ENCODE measurements at regions not wholly inside any gene's neighbourhood (a gene's known extent, or its start where the extent isn't known, plus 50 kb on each side); places are given as distances from the start of the nearest gene placed in this dataset.

- Mint-ChIP-seq H3K27ac (no peak overlapping the region), H3K4me3 (no peak overlapping the region), H3K9me3 (peaks cover 7% of the 10 kb centered on the region), H3K27me3 (ENCODE audit: low read depth) (peaks cover 3% of the 10 kb centered on the region), H3K4me1 (peaks cover 21% of the 10 kb centered on the region), H3K36me3 (peaks cover under 1% of the 10 kb centered on the region)
- DNase-seq (ENCODE audit: low spot score) (no peak), ATAC-seq (peak; percentile 84)
- POLR2A ChIA-PET, result no interaction called here
- CTCF ChIA-PET, result no interaction called here
- TF ChIP-seq HMGA2 (CRISPR knock-in tag; IDR thresholded peaks at IDR 0.05) (no peak), ZNF423 (CRISPR knock-in tag; IDR thresholded peaks at IDR 0.05) (no peak), ZNF396 (CRISPR knock-in tag; IDR thresholded peaks at IDR 0.05; ENCODE audit: borderline replicate concordance) (no peak), RELA (CRISPR knock-in tag; IDR thresholded peaks at IDR 0.05; ENCODE audit: borderline replicate concordance) (no peak), KAT7 (CRISPR knock-in tag; IDR thresholded peaks at IDR 0.05; ENCODE audit: borderline replicate concordance) (no peak), ZNF138 (CRISPR knock-in tag; conservative IDR thresholded peaks at IDR 0.05) (no peak), ATF2 (CRISPR knock-in tag; IDR thresholded peaks at IDR 0.05; ENCODE audit: borderline replicate concordance, low read depth) (no peak), ATF1 (CRISPR knock-in tag; IDR thresholded peaks at IDR 0.05) (no peak), ZNF317 (CRISPR knock-in tag; IDR thresholded peaks at IDR 0.05; ENCODE audit: borderline replicate concordance, low read depth) (no peak), NFE2L1 (CRISPR knock-in tag; IDR thresholded peaks at IDR 0.05) (no peak), CBFB (CRISPR knock-in tag; IDR thresholded peaks at IDR 0.05; ENCODE audit: low read depth) (no peak), PRRX2 (CRISPR knock-in tag; IDR thresholded peaks at IDR 0.05) (no peak)
- TF ChIP-seq, protein P1, sequence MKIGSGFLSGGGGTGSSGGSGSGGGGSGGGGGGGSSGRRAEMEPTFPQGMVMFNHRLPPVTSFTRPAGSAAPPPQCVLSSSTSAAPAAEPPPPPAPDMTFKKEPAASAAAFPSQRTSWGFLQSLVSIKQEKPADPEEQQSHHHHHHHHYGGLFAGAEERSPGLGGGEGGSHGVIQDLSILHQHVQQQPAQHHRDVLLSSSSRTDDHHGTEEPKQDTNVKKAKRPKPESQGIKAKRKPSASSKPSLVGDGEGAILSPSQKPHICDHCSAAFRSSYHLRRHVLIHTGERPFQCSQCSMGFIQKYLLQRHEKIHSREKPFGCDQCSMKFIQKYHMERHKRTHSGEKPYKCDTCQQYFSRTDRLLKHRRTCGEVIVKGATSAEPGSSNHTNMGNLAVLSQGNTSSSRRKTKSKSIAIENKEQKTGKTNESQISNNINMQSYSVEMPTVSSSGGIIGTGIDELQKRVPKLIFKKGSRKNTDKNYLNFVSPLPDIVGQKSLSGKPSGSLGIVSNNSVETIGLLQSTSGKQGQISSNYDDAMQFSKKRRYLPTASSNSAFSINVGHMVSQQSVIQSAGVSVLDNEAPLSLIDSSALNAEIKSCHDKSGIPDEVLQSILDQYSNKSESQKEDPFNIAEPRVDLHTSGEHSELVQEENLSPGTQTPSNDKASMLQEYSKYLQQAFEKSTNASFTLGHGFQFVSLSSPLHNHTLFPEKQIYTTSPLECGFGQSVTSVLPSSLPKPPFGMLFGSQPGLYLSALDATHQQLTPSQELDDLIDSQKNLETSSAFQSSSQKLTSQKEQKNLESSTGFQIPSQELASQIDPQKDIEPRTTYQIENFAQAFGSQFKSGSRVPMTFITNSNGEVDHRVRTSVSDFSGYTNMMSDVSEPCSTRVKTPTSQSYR (CRISPR knock-in tag; IDR thresholded peaks at IDR 0.05), result no peak
Measured at GRCh38 chr10:2296179-2296891, 559.0 kb upstream of the ADARB2 start.

DNA sequence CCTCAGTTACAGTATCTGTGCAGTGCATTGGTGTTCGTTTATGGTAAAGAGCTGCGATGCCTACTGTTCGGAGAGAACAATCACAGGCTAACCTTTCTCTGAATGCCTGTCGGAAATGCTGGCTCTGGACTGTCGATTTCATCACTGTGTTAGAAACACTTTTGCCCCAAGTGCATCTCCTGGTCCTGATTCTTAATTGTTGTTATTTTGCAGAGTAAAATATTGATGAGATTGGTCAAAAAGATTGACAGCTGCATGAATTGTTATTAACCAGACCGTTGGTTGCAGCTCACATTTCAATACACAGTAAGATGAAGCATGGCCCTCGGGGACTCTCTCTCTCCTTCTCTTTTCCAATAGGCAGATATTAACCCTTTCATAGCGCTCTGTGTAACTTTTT is 557.4 kb upstream of the ADARB2 start:
- H3K4me3 Mint-ChIP-seq, result no peak overlapping the region
- ATAC-seq (no peak), DNase-seq (ENCODE audit: low spot score) (no peak)
- TF ChIP-seq, protein P2, sequence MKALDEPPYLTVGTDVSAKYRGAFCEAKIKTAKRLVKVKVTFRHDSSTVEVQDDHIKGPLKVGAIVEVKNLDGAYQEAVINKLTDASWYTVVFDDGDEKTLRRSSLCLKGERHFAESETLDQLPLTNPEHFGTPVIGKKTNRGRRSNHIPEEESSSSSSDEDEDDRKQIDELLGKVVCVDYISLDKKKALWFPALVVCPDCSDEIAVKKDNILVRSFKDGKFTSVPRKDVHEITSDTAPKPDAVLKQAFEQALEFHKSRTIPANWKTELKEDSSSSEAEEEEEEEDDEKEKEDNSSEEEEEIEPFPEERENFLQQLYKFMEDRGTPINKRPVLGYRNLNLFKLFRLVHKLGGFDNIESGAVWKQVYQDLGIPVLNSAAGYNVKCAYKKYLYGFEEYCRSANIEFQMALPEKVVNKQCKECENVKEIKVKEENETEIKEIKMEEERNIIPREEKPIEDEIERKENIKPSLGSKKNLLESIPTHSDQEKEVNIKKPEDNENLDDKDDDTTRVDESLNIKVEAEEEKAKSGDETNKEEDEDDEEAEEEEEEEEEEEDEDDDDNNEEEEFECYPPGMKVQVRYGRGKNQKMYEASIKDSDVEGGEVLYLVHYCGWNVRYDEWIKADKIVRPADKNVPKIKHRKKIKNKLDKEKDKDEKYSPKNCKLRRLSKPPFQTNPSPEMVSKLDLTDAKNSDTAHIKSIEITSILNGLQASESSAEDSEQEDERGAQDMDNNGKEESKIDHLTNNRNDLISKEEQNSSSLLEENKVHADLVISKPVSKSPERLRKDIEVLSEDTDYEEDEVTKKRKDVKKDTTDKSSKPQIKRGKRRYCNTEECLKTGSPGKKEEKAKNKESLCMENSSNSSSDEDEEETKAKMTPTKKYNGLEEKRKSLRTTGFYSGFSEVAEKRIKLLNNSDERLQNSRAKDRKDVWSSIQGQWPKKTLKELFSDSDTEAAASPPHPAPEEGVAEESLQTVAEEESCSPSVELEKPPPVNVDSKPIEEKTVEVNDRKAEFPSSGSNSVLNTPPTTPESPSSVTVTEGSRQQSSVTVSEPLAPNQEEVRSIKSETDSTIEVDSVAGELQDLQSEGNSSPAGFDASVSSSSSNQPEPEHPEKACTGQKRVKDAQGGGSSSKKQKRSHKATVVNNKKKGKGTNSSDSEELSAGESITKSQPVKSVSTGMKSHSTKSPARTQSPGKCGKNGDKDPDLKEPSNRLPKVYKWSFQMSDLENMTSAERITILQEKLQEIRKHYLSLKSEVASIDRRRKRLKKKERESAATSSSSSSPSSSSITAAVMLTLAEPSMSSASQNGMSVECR (CRISPR knock-in tag; IDR thresholded peaks at IDR 0.05; ENCODE audit: borderline replicate concordance), result no peak
- TF ChIP-seq STAT6 (CRISPR knock-in tag; conservative IDR thresholded peaks at IDR 0.05; ENCODE audit: low read depth) (no peak), ATF6 (CRISPR knock-in tag; IDR thresholded peaks at IDR 0.05) (no peak), RORB (CRISPR knock-in tag; IDR thresholded peaks at IDR 0.05) (no peak), ZNF232 (CRISPR knock-in tag; IDR thresholded peaks at IDR 0.05) (no peak), TEAD1 (CRISPR knock-in tag; IDR thresholded peaks at IDR 0.05) (no peak), FOXJ3 (CRISPR knock-in tag; IDR thresholded peaks at IDR 0.05; ENCODE audit: borderline replicate concordance) (no peak)
- peaks cover 21% of the 10 kb centered on the region for H3K4me1 Mint-ChIP-seq
- no peak overlapping the region for H3K27ac Mint-ChIP-seq
- ChIA-PET POLR2A (no interaction called here), CTCF (interaction anchor here (1.0 kb wide), 2 partner anchors 69 to 157 kb away, joined by 3 to 5 read pairs; no protein-coding TSS in a partner anchor)
- H3K36me3 Mint-ChIP-seq, result no peaks in the 10 kb centered on the region
- H3K27me3 Mint-ChIP-seq (ENCODE audit: low read depth), result no peaks in the 10 kb centered on the region; the same call in none of the 2 replicates
- H3K9me3 Mint-ChIP-seq, result no peaks in the 10 kb centered on the region
